ENCODE measurements at regions not wholly inside any gene's neighbourhood (a gene's known extent, or its start where the extent isn't known, plus 50 kb on each side); places are given as distances from the start of the nearest gene placed in this dataset.

DNA sequence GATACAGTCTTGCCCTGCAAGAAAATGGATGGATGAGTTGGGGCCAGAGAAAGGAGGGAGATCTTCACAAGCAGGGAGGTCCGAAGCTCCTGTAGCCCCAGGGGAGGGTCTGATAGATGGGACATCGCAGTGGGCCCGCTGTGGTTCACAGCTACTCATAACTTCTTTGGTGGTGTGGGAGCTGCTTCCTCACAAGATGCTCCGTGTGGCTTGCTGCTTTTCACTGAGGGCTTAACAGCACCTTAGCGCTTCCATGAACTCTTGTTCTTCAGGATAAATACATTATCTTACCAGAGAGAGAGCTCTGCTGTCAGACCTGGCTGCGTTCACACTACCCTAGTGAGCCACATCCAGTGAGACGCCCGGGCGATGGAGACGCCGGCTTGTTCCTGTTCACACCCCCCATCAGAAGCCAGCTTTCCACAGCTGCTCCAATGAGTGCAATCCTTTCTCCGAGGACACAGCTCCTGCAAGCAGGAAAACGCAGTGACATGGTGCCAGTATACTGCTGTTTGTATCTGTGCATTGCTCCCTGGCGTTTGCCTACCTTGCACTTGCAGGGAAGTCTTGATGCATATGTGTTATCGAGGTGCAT is 599.8 kb downstream of the AJAP1 start:
- Histone ChIP-seq H3K4me1 (no peaks in the 10 kb centered on the region), H3K4me3 (no peak overlapping the region), H3K36me3 (no peaks in the 10 kb centered on the region), H3K27ac (no peak overlapping the region), H3K27me3 (peaks cover 0 to 8% (median 0%) of the 10 kb centered on the region in 7 donors), H3K9me3 (peaks cover 0 to 16% (median 5%) of the 10 kb centered on the region in 11 donors)
- ATAC-seq, result no peak
- TF ChIP-seq, protein P1, sequence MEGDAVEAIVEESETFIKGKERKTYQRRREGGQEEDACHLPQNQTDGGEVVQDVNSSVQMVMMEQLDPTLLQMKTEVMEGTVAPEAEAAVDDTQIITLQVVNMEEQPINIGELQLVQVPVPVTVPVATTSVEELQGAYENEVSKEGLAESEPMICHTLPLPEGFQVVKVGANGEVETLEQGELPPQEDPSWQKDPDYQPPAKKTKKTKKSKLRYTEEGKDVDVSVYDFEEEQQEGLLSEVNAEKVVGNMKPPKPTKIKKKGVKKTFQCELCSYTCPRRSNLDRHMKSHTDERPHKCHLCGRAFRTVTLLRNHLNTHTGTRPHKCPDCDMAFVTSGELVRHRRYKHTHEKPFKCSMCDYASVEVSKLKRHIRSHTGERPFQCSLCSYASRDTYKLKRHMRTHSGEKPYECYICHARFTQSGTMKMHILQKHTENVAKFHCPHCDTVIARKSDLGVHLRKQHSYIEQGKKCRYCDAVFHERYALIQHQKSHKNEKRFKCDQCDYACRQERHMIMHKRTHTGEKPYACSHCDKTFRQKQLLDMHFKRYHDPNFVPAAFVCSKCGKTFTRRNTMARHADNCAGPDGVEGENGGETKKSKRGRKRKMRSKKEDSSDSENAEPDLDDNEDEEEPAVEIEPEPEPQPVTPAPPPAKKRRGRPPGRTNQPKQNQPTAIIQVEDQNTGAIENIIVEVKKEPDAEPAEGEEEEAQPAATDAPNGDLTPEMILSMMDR (IDR thresholded peaks at IDR 0.05), result no peak
- WGBS, 2 donors, result 75 to 83% methylated on average over 15 of the region's 15 CpGs
- no peak for DNase-seq
- intact Hi-C loops (cut with DNase I), result no loop called here

DNA sequence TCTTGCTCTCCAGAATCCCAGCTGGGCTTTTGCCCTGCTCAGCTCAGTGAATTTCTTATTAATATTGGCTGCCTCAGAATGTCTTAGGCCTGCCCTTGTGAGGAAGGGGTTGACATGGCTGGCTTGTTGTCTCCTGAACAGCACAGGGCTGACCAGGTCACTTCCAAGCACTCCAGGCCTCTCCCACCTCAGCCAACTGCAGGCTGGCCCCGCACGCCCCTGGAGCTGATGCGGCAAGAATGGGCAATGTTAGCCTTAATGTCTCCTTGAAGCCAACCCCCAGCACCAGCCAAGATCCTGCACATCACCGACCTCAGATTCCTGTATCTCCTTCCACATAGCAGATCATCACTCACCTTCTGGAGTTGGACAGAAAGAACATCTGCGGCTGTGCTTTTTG is 598.6 kb downstream of the AJAP1 start:
- TF ChIP-seq, protein P1 (IDR thresholded peaks at IDR 0.05), result no peak
- 80 to 94% methylated on average over 5 of the region's 5 CpGs for WGBS, 2 donors
- intact Hi-C loops (cut with DNase I), result no loop called here

DNA sequence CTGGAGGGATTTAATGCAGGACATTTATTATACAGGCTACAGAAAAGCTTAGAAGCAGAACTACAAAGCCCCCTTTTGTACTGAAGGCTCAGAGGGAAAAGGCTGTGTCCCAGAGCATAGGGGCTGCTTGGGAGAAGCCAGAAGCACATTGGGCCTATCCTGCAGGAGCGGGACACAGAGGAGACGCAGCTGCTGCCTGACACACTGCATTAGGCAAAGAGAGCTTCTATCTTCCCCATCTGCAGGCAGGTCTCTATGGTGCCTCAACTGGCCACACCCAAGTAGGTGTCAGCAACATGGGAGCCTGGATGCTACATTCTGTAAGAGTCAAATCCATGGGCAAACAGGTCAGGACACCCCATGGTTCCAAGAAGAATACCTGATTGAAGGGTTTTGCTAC is 595.9 kb downstream of the AJAP1 start:
- Histone ChIP-seq H3K27me3 (peaks cover 0 to 8% (median 0%) of the 10 kb centered on the region in 7 donors), H3K9me3 (peaks cover 0 to 18% (median 0%) of the 10 kb centered on the region in 11 donors), H3K27ac (no peak overlapping the region), H3K36me3 (no peaks in the 10 kb centered on the region), H3K4me3 (no peak overlapping the region), H3K4me1 (no peaks in the 10 kb centered on the region)
- TF ChIP-seq, protein P1 (IDR thresholded peaks at IDR 0.05), result no peak
- intact Hi-C loops (cut with DNase I), result no loop called here
- DNase-seq, result no peak
- 40 to 90% methylated on average over 2 of the region's 2 CpGs for WGBS, 2 donors
- no peak for ATAC-seq

More for the DNA sequence above, 598.6 kb downstream of the AJAP1 start:
- Histone ChIP-seq H3K36me3 (no peaks in the 10 kb centered on the region), H3K27ac (no peak overlapping the region), H3K27me3 (peaks cover 0 to 8% (median 0%) of the 10 kb centered on the region in 7 donors), H3K4me3 (no peak overlapping the region), H3K9me3 (peaks cover 0 to 11% (median 0%) of the 10 kb centered on the region in 11 donors), H3K4me1 (no peaks in the 10 kb centered on the region)
- ATAC-seq (no peak), DNase-seq (no peak)

DNA sequence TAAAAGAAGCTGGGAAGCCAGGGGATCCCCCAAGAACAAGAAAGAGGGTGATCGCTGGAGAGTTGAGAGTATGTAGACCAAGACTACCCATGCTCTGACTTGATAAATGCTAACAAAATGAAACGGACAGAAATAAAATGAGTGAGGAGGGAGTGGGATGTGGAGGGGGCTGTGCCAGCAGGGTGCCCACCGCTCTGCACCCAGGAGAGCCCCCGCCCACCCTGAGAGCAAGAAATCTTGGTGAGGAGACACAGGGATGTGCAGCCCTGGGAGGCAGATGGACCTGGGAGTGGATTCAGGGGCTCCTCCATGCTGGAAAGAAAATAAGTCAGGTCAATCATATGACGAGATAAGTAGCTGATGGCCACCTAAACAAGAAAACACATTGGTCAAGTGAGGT is 590.9 kb downstream of the AJAP1 start:
- 77 to 78% methylated on average over 5 of the region's 5 CpGs for WGBS, 2 donors
- TF ChIP-seq, protein P1 (IDR thresholded peaks at IDR 0.05), result no peak
- Histone ChIP-seq H3K4me1 (no peaks in the 10 kb centered on the region), H3K27me3 (peaks cover 0 to 8% (median 0%) of the 10 kb centered on the region in 7 donors), H3K27ac (no peak overlapping the region), H3K36me3 (no peaks in the 10 kb centered on the region), H3K4me3 (no peak overlapping the region), H3K9me3 (peaks cover 0 to 18% (median 0%) of the 10 kb centered on the region in 11 donors)
- intact Hi-C loops (cut with DNase I), result no loop called here
- DNase-seq (no peak), ATAC-seq (no peak)

All from heart right ventricle (tissue), 16 donors.